AG20443 (cell line): ENCODE measurements at regions not wholly inside any gene's neighbourhood (a gene's known extent, or its start where the extent isn't known, plus 50 kb on each side); places are given as distances from the start of the nearest gene placed in this dataset.
A peak's percentile ranks its signal among the peaks of the same experiment; 100 is the strongest.
"Not testable (repeated sequence)": the region's sequence is repeated elsewhere in the genome, so short reads cannot be mapped to it uniquely, and the experiment has no call there.

ENCODE experiments used
- DNase-seq: peaks from one replicate; pipeline ENCODE4 v3.0.0; 2012; ENCODE audit warnings: low spot score, mixed read lengths

DNA sequence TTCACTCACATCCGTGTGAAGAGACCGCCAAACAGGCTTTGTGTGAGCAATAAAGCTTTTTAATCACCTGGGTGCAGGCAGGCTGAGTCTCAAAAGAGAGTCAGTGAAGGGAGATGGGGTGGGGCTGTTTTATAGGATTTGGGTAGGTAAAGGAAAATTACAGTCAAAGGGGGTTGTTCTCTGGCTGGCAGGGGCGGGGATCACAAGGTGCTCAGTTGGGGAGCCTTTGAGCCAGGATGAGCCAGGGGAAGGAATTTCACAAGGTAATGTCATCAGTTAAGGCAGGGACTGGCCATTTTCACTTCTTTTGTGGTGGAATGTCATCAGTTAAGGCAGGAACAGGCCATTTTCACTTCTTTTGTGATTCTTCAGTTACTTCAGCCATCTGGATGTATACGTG is 210.3 kb upstream of the ELL2 start:
- not testable (repeated sequence) for DNase-seq

DNA sequence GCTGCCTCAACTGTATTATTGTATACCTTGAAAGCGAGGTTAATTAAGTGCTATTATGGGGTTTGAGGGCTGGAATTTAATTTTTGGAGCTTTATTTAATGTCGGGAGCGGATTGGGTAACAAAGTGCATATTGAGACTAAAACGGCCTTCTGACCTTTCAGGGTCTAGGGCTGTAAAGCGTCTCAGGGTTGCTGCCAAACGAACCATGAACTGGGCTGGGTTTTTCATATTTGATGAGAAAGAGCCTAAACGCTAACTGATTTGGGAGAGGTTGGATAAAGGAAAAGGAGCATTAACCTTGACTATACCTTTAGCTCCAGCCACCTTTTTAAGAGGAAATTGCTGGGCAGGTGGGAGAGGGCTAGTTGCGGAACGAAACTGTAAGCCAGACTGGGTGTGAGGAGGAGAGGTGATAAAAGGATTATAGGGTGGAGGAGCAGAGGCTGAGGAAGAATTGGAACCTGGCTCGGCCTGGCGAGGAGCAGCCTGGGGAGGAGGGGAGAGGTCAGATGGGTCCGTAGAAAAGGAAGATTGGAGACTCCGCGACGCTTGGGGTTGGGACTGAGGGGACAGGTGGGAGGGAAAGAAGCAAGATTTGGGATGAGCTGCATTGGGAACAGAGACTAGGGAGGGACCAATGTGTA is 209.0 kb upstream of the ELL2 start:
- not testable (repeated sequence) for DNase-seq

- DNase-seq: not testable (repeated sequence)
These were observed 207.2 kb upstream of the ELL2 start for GRCh38 chr5:96168833-96169232.

DNA sequence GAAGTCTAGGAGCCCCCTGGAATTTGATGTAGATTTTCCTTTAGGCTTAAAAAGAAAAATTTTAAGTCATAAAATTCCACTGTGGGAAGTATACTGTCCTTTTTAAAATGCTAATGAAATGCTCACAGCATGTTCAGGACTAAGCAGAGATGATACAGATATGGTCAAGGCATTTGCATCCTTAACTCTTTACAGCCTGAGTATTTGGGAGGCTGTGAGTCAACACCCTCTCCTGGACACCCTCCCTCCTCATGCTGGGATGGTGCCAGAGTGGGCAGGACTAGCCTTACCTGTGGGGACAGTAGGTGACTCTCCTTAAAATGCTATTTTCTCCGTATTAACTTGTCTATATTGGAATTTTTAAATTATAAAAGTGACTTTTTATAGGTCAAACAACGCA is 197.4 kb upstream of the ELL2 start:
- no peak for DNase-seq

DNA sequence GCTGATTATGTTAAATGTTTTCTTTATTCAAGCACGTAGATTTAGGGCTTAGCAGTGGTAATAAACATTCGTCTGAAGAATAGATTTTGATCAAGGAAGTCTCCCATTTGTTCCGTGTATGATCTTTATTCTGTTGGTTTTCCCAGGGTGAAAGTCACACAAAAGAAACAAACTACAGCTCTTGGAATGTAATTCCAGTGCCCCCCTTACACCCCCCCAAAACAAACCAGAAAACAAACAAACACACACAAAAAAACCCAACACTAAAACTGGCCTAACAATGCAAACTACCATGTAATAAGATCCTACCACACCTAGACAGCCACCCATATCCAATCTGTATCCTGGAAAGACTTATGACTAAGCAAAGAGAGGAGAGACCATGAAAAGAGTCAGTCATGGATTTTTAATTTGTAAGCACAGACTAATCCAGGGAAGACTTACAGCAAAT is 196.2 kb upstream of the ELL2 start:
- DNase-seq: no peak

DNA sequence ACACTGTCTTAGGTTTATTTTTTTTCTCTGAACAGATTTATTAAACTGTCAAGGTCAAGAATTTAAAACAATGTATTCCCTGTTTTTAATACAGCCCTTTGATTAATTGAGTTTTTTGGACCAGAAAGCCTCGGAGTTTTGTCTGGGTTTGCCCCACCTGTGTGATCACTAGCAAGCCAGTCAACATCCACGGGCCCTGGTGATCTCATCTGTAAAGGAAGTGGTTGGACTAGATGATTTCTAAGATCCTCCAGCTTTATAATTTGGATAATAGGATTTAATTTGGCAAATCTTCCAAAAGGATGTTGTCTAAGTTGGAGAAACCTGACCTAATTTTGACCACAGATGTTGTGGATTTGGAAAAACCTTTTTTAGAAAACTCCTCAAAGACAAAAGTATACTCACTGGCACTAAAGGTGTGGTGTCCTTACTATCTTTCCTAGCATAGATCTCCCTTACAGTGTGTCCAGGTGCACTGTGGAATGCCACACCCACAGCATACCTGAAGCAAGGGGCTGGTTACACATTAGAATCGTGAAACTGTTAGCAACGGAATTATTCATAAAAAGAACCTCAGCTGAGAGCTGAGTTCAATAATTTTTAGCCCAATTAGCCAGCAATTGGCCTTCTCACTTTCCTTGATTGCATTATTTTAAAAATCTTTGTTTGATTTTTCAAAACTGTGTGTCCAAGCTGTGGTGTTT is 195.6 kb upstream of the ELL2 start:
- DNase-seq: no peak

- no peak for DNase-seq
These were observed 193.5 kb upstream of the ELL2 start for GRCh38 chr5:96155147-96155546.

DNA sequence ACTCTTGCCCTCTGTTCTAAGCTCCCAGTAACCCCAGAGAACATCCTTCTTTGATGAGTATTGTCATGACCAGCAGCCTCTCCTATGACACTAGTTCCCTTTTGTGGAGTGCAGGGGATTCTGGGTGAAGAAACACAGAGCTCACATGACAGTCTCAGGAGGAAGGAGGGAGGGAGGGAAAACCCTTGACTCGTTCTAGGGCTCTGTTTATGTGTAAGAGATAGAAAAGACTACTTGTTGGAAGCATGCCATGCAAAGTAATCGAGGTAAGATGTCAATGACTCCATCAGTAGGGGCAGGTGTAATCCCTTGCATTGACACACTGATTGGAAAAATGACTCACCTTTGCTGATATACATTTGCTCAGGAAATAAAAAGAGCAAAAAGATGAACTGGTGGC is 190.2 kb upstream of the ELL2 start:
- DNase-seq: no peak

- DNase-seq: no peak
These were observed 188.4 kb upstream of the ELL2 start for GRCh38 chr5:96150007-96150406.

DNA sequence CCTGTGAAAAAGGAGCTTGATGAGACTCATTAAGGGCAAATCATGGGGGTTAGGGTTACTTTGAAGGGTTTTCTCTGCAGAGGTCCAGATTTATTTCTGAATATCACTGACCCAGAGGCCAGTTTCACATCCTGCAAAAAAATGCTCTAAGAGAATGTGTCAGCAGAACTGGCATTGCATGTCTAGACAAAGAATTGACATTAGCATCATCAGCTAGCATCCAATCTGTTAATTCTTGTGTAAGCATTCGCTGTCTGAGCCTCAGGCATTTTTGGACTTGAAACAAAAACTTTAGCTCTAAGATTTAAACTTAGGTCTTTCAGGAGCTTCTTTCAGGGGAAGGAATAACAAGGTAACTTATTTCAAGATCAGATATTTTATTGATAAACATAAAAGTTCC is 187.9 kb upstream of the ELL2 start:
- peak; percentile 47 for DNase-seq

- no peak for DNase-seq
These were observed 187.4 kb upstream of the ELL2 start for GRCh38 chr5:96149021-96149420.

- DNase-seq: no peak
These were observed 186.7 kb upstream of the ELL2 start for GRCh38 chr5:96148376-96148775.

DNA sequence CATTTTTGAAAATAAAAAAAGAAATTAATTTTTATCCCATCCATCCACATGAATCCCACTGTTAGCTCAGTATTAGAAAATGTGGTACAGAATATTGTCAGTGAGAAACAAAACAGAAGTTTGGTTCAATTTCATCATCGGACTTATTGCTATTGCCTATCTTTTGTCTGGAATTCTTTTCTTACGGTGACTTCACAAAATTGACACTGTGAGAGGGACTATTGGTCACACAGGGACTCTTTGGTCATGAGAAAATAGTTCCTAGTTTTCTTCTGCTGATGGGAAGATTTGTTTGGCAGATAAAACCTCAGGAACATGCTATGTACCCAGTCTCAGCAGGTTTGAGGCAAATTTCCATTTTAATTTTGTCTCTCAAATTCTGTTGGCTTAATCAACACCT is 186.2 kb upstream of the ELL2 start:
- no peak for DNase-seq

- peak; percentile 73 for DNase-seq
These were observed 185.0 kb upstream of the ELL2 start for GRCh38 chr5:96146675-96147074.

GRCh38 chr5:96144289-96144688 is 182.6 kb upstream of the ELL2 start:
- DNase-seq: no peak

- no peak for DNase-seq
These were observed 181.8 kb upstream of the ELL2 start for GRCh38 chr5:96143450-96143849.

DNA sequence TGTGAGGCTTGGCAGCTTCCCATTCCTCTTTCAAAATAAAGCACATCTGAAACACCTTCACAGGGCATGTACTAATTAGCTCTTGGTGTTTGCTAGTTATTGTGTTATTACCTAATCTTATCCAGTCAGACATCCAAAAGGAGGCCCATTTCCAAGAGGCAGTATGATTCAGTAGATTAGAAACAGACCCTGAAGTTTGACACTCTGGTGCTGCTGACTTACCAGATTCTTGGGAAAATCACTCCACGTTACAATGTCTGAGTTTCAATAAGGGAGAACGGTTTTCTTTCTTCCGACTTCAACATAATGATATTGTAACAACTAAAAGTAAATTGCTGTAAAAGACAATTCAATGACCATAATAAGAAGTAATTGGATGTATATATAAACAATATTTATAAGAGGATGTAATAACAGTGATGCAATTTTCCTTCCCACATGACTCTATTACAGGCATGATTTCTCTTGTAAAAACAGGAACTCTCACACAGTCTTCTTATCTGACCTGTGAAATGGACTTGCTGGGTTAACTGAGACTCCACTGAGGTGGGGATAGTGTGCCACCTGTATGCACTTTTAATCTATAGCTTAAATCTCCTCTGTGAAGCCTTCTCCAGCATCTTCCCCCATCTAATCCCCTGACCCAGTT is 181.3 kb upstream of the ELL2 start:
- peak; percentile 69 for DNase-seq

DNA sequence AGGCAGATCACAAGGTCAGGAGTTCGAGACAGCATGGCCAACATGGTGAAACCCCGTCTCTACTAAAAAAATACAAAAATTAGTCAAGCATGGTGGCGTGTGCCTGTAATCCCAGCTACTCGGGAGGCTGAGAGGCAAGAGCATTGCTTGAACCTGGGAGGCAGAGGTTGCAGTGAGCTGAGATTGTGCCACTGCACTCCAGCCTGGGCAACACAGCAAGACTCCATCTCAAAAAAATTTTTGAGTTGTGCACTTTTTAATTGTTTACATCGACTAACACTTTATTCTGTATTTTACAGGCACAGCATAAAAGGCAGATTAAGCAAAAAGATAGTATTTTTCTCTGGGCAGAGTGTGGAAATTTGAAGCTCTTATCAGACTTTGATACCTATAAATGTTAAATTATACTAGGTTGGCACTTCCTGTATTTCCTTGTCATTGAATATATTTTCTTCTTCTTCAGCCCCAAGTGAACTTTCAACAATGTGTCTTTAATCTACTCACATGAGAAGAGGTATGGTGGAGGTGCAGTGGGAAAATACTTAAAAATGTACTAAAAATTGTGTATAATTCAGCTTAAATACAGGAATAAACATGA is 180.6 kb upstream of the ELL2 start:
- DNase-seq: no peak

DNA sequence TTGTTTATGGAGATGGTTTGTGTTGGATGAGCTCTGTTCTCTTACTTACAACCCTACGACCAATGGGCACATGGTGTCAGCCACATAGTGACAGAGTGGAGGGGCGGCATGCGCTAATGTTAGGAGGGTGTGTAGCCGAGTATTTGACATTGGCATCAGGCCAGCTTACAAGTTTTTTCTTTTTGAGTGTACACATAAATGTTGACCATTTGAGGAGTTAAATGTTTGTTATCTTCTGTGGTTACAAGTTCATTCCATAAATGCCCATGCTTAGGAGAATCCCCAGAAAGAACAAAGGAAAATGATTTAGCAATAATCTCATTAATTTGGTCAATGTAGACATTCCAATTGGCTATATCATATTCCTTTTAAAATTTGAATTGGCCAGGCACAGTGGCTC is 180.1 kb upstream of the ELL2 start:
- DNase-seq: no peak

- no peak for DNase-seq
These were observed 178.8 kb upstream of the ELL2 start for GRCh38 chr5:96140496-96140895.

DNA sequence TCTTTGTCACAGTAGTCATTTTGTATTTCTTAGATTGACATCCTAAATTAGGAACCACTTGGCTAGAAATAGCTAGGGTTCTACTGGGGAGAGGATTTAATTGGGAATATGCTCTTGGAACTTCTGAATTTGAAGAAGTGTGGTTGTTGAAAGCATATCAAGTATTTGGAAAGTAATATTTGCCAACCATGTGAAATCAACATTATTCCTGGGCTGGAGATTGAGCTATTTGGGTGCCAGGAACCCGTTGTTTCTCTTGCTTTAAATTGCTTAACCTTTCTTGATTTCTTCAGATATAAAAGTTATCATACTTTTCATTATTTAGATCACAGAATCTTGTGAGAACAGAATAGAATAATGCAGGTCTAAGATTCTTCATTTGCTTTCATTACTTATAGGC is 178.4 kb upstream of the ELL2 start:
- no peak for DNase-seq

- no peak for DNase-seq
These were observed 173.2 kb upstream of the ELL2 start for GRCh38 chr5:96134886-96135285.
